HG03060 (cell line): ENCODE measurements at regions not wholly inside any gene's neighbourhood (a gene's known extent, or its start where the extent isn't known, plus 50 kb on each side); places are given as distances from the start of the nearest gene placed in this dataset.

Source experiments
- ATAC-seq: cut with Tn5 transposase; IDR thresholded peaks from one replicate; pipeline ENCODE4 v1.9.1; 2021; ENCODE audit warnings: low read depth, moderate number of reproducible peaks; ENCODE audit not compliant: unreplicated experiment

DNA sequence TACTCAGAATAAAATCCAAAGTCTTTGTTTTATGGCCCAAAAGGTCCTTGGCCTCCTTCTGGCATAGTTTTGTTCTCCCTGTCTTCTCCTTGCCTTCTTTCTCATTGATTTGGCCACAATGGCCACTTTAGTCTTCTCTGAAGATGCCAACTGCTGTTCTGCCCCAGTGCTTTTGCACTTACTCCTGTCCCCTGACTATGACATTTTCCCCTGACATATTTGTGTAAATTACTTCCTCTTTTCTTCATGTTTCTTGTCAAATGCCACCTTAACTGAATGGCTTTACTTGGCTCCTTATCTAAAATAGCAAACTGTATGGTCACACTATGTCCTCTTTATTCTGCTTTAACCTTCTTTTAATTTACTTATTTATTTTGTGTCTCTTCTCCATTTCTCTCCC, 484.7 kb upstream of the ARRDC3 start:
- no peak for ATAC-seq

DNA sequence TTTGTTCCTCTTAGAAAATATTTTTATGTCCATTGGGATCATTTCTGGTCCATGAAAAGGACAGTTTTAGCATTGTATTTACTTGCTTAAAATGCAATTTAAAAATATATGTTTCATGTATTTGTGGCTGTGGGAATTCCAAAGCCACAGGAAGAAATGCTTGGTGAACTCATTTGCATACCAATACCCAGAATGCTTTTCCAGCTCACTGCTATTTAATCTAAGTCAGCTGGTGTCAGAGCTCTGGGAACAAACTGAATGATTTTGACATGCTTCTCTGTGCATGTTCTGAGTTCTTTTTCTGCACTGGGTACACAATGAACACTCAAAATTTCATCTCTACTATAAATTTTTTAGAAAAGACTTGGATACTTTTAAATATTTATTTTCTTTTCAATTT, 482.8 kb upstream of the ARRDC3 start:
- ATAC-seq, result no peak

DNA sequence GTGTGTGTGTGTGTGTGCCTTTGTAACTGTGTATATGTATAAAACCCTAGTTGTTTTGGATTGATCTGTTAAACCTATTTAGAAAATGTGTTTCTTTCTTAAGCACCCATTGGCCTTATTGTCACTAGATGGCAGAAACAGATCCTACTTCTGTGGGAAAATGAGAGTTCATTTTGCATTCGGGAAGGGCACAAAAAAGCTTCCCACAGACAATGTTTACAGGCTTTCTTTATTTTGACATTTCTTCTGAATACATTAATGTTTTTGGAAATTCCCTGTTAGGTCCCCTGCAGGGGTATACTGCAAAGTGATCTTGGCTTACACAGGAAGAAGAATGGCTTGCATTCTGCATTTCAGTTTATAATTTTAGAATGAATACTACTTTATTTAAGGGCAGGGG, 481.8 kb upstream of the ARRDC3 start:
- ATAC-seq, result no peak

DNA sequence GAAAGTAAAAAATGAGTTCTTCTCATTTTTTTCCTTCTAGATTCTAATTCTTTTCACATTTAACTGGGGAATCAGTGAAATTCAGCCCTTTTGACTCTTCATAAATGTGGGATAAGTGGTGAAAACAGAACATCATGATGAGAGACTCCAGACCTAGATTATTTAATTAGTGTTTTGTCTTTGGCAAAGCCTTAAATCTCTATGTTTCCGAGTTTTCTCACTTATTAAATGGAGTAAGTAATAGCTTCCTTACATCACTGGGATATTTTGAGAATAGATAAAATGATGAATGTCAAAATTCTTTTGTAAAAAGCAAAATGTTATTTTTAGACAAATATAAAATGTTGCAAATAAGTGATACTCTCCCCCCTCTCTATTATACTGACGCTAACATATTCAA, 468.6 kb upstream of the ARRDC3 start:
- ATAC-seq, result no peak

DNA sequence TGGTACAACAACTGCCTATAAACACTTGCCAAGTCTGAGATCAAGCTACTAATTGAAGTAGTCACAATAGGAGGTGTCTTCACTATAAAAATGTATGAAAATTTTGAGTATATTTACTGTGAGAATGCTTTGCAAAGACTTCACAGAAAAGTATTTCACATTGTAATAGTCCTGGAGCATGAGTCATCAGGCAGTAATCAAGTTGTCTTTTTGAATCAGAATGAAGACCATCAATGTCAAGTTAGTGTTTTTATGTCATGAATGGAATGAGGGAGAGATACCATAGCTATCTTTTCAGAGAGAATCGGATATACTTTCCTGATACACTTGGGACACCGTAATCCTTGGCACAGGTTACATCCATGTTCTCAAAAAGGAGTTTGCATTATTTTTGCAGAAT, 466.9 kb upstream of the ARRDC3 start:
- ATAC-seq, result no peak

DNA sequence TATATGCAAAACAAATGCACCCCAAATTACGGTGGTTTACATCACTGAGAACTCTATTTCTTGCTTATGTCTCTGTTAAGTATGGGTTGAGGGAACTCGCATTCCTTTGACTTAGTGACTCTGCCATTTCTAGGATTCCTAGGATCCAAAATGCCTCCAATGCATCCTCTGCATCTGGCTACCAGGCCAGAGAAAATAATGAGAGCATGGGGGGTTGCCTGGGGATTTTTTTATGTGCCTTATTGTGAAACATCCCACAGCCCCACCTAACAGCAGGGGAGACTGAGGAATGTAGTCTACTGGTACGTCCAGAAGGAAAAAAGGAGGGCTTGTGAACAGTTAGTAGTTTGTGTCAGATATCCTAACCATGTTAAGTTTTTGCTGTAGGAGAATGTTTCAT, 466.0 kb upstream of the ARRDC3 start:
- ATAC-seq, result no peak

DNA sequence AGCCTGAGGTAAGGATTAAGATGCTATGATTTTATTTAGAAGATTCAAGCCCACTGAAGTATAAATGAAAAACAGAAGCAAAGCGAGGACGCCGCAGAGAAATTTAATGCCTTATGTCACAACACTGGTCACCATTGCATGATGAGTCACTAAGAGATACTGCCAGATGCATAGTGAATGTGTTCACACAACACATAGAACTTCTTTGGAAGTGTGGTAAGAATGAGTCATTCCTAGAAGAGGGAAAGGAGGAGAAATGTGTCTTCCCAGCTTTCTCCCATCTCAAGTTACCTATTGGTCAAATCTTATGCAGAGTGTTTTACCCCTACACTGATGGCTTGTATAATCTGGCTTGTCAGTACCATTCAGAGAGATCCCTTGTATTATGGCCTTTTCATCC, 465.3 kb upstream of the ARRDC3 start:
- no peak for ATAC-seq

DNA sequence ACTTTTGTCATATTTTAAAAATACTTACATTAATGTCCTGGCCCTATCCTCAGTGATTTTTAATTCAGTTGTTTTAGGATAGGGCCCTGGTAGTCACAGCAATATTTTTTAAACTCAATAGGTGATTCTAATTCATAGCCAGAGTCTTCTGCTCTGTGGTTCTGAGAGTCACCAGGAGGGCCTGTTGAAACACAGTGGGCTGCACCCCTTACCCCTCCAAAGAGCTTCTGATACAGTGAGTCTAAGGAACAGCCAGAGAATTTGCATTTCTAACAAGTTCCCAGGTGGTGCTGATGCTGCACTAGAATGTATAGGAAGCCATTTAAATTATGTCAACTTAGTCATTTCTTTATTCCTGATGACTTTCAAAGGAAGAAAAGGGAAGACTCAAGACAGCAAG, 458.3 kb upstream of the ARRDC3 start:
- ATAC-seq, result no peak

DNA sequence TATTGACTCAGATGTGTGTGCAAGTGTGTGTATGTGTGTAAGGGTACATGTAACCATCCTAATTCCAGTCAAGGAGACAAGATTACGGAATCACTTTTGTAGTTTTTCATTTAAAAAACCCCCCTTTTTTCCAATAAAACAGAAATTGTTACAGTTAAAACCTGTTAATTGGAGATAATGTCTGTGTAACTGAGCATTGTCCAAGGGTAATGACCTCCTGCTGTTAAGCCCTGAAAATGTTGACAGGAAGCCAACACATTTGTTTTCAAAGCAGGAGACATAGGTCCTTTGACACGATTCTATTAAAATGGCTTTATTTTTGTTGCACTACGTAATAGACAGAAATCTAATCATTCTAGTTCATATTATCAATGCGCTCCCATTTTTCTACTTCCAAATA, 457.3 kb upstream of the ARRDC3 start:
- ATAC-seq, result no peak

DNA sequence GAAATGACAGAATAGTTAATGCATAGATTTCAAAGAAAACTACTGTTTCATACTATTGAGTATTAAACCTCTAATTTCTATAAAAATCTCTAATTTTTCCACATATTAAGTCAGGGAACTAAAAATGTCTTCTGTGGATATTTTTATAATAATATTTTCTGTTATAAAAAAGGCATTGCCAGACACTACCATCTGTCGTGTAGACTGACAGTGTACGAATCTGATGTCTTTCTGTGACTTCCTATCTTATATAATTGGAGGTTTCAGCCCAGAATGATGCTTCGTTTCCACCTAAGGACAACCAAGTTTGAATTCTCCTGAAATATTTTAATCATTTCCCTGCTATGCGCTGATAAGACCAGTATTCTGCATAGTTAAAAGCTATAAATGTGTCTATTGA, 456.6 kb upstream of the ARRDC3 start:
- ATAC-seq, result no peak

DNA sequence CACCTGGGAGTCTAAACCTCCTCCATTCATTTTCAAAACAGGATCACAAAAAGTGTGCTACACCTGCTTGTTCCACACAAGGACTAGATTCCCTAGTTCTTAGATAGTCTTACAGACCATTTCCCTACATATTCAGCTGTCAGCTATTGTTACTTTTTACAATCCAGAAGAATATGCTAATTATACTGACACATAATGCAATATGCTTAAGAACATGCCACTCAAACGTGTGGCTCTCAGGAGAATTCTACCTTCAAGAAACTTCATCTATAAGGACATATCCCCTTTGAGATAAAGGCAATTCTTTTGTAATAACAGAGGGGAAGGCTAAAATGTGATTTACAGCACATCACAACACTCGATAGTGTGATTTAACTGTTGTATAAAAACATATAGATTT, 456.1 kb upstream of the ARRDC3 start:
- ATAC-seq, result no peak

DNA sequence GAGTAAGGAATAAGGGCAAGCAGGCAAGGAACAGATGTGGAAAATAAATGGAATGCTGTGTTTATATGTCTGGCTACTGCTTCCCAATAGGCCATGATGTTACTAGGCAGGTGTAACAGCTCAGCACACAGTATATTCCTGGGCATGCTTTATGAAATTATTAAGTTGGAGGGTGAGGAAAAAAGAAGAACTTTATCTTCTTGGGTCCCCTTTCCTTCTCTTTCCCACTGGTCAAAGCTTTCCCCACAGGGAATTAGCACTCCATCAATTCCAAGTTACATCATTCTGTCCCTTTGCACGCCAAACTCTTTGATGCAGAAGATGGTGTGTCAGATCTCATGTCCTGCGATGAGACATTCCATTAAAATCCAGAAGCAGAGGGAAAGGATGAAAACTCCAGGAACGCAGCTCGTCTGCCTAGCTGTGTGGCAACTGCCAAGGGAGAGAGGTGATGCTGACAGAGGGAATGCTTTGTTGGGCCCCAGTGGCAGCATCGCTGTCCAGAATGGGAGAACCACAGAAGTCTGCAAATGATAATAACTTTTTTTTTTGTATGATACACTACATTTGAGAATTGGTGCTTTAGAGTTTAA, 447.3 kb upstream of the ARRDC3 start:
- no peak for ATAC-seq

DNA sequence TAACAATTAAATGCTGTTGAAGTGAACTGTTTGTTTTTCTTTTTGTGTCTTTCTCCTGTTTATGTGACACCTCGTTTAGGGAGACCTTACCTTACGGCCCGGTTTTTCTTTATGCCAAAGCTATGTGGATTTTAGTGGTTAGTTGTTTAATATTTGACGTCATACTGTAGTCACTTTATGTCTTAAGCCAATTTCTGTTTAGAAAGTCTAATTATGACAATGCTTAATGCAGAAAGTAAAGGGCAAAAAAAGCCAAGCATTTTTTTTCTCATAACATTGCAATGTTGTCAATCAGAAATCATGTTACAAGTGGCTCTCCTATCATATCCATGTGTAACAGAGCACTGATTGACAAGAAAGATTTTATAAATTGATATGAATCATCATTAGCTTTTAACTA, 442.5 kb upstream of the ARRDC3 start:
- ATAC-seq, result no peak

DNA sequence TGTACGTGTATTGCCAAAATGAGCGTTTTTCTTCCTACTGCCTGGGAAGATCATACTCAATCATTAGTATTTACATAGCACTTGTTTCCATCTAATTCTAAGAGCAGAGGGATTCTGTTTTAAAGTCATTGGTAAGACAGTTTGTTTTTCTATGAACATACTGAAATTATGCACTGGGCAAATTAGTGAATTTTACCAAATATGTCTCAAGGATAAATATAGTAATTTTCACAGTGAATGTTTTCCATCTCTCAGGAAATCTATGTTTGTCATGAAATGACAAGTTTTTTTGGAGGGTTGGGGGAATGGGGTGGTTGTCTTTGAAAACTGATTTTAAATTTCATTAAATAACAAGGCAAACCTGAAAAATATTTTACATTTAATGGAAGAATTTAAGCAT, 441.3 kb upstream of the ARRDC3 start:
- ATAC-seq, result no peak

DNA sequence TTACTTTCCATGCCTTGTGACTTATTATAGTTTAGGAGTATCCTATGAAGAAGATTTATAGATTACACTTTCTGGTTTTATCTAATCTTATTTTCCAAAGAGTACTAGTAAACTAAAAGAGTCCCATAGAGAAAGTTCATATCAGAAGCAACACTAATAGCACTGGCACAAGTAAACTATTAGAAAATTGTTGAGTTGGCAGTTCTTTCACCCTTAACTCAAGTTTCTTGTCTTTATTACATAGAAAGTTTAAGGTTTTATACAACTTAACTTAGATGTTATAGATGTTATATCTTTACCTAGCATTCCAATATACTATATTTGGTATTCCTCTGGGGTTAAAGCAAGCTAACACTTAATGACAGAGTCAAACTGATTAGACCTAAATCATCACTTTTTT, 437.8 kb upstream of the ARRDC3 start:
- ATAC-seq, result no peak

DNA sequence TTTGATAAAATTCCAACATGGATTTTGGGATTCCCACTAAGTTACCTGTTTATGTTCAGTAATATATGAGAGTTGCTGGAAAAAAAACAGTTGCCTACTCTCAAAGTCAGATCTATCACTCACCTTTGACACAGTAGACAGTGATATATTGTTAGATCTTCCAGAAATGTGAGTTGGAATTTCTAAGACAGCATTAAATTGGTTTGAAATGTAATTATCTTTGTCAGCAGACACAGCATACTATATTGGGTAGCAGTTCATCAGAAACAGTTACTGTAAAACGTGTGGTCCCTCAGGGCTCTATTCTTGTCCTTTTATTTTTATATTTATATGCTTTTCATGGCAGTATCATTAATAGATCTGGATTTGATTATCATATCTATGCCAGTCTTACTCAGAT, 433.6 kb upstream of the ARRDC3 start:
- ATAC-seq, result no peak

DNA sequence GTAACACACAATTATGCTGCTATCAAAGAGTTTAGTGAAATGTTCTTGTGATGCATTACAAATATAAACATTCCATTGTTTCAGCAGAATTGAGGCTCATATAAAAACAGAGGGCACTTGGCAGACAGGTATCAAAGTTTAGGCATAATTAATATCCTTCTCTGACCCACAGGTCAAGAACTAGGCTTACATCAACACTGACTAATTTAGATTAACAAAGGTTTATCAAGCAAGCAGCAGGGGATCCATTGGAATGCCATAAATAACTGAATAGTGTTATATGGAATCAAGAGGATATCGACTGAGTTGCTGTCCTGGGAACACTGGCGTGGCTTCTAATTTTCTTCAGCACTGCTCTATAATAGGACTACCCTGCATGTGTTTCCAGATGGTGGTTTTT, 414.5 kb upstream of the ARRDC3 start:
- no peak for ATAC-seq

DNA sequence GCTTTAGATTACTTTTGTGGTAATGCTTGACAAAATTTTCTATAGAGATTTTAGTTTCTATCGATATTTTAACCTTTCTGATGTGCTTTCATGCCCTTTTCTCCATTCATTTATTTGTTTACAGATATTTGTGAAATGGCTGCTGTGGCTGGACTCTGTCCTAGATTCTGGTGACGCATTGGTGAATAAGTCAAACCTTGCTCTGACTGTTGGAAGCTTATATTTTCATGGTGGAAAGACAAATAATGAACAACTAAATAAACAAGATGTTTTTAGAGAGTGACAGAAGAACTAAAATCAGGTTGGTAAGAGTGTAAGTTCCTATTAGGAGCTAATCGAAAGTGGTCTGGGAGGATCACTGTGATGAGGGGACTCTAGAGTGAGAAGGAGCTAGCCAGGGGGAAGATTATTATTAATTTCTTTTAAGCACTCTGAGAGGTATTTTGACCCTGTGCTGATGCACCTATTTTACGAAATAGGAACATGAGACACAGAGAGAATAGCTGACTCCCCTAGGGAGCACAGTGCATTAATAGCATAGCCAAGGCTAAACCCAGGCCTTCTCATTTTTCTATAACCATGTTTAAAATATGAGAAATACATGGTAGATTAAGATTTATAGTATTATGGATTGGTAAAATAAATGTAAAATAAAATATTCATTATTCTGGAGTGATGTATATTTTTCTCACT, 411.9 kb upstream of the ARRDC3 start:
- no peak for ATAC-seq

DNA sequence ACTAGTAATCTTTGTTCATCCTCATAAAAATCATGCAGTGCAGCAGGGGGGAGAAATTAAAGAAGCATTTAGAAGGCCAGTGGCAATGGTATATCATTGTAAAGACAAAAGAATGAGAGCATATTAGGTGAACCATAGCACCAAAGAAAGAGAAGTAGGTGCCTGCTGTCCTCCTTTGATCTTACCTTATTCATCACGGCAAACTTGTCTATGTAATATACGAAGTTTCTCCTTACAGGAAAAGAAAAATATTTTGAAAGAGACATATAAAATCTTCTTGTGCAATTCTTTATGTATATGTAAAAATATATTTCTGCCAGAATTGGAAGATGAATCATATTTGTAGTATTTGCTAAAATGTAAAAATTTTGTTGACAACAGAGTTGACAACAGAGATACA, 411.3 kb upstream of the ARRDC3 start:
- no peak for ATAC-seq

DNA sequence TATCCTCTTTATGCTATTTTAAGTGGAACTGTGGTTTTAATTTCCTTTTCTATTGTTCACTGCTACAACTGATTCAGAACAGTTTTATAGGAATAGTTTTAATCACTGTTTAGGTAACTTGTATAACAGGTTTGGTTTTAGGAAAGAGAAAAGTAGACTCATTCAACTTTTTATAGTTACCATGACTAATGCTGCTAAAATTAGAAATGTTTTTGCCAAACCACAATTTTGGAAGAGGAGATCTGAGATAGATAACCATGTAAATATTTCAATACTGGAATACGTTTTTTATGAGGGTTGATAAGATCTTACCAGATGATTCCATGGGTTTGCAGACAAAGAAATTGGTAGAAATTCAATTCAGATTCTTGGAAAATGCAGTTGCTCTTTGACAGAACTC, 404.6 kb upstream of the ARRDC3 start:
- no peak for ATAC-seq

DNA sequence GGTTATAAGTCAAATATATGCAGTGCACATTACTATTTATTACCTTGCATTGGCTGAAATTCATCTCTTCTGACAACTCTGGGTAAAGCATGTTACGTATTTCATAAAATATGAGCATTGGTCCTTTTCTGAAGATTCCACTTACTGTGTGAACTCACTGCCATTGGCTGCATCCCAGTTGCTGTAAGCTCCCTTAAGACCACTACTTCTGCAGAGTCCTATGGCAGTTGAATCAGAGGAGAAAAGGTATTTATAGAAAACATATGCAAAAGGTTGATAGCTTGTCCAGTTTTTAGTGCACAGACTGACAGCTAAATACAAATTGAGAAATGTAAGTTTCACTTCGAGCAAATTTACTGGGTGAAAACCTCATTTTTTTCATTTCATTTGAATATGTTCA, 394.6 kb upstream of the ARRDC3 start:
- no peak for ATAC-seq

DNA sequence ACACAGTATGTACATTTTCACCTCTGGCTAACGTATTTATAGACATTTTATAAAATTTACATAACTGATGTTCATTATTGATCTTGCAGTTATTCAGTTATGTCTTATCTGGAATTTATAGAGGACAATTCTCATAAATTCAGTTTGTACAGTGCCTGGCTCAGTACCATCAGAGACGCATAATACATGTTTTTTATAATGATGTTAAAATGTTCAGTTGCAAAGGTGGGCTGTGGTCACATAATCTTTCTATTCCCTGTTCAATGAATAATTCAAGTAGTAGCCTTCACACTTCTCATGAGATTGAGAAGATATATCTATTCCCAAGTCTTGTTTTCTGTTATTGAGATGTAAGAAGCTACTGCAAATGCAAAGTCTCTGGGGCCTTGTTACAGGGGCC, 393.1 kb upstream of the ARRDC3 start:
- ATAC-seq, result no peak

DNA sequence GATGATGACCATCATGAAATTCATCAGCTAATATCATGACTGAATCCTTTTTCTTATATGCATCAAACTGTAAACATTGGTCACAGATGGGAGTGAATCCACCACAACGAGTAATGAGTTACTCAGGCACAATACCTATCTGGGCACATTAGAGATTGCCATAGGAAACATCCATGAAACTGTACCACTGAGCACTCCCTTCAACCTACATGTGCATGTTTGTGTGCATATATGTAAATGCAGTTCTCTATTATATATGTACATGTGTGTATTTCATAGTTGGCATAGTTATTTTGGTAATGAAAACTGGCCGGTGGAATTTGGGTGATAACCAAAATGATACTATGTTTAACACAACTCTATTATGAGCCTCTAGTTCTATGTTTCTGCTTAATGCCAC, 387.3 kb upstream of the ARRDC3 start:
- no peak for ATAC-seq
